Left ventricle myocardium inferior (tissue), 1 donor: ENCODE measurements at regions not wholly inside any gene's neighbourhood (a gene's known extent, or its start where the extent isn't known, plus 50 kb on each side); places are given as distances from the start of the nearest gene placed in this dataset.

ENCODE experiments used
- DNase-seq: peaks from one replicate; pipeline ENCODE4 v3.0.0-alpha.2; 2020
- H3K27ac ChIP-seq: fragments of 200-600 bp; replicated peaks from 2 replicates; pipeline ENCODE4 v1.8.0; 2021
- H3K27me3 ChIP-seq: fragments of 200-600 bp; 2 replicates; pipeline ENCODE4 v1.8.0; 2021; ENCODE audit warnings: low read depth
- H3K36me3 ChIP-seq: fragments of 200-600 bp; 2 replicates; pipeline ENCODE4 v1.8.0; 2021
- H3K4me1 ChIP-seq: fragments of 200-600 bp; 2 replicates; pipeline ENCODE4 v1.8.0; 2021
- H3K4me3 ChIP-seq: fragments of 200-600 bp; 2 replicates; pipeline ENCODE4 v1.8.0; 2021; ENCODE audit warnings: mild to moderate bottlenecking, moderate library complexity
- H3K9me3 ChIP-seq: fragments of 200-600 bp; replicated peaks from 2 replicates; pipeline ENCODE4 v1.8.0; 2021
- CTCF ChIP-seq: fragments of 200-600 bp; IDR thresholded peaks from 2 replicates; pipeline ENCODE4 v1.8.0; 2021; ENCODE audit warnings: antibody characterized with exemption, mild to moderate bottlenecking, borderline replicate concordance
- intact Hi-C: fragments of 100-400 bp; cut with micrococcal nuclease; formaldehyde crosslinking; loops from one replicate; pipeline ENCODE4 v1.11.0; 2022
- donor health status: DM: no; HTN: yes; CAD: no; lungs with severe emphysema.

- Histone ChIP-seq H3K4me3 (no peak overlapping the region), H3K27me3 (no peaks in the 10 kb centered on the region), H3K36me3 (no peaks in the 10 kb centered on the region), H3K4me1 (no peaks in the 10 kb centered on the region), H3K9me3 (no peaks in the 10 kb centered on the region), H3K27ac (no peak overlapping the region)
- DNase-seq: no peak
- TF ChIP-seq CTCF: no peak
- intact Hi-C loops: no loop called here
Measured at GRCh38 chr2:153138651-153139375, 339.7 kb downstream of the RPRM start.

- no peak for DNase-seq
Measured at GRCh38 chr2:153136216-153136615, 342.3 kb downstream of the RPRM start.

GRCh38 chr2:153134725-153135124 lies 343.8 kb downstream of the RPRM start:
- intact Hi-C loops: no loop called here
- Histone ChIP-seq H3K27ac (no peak overlapping the region), H3K9me3 (no peaks in the 10 kb centered on the region), H3K4me1 (no peaks in the 10 kb centered on the region), H3K4me3 (no peak overlapping the region), H3K36me3 (no peaks in the 10 kb centered on the region), H3K27me3 (no peaks in the 10 kb centered on the region)
- no peak for DNase-seq
- no peak for TF ChIP-seq CTCF

More at GRCh38 chr2:153136216-153136615, 342.3 kb downstream of the RPRM start:
- Histone ChIP-seq H3K27me3 (no peaks in the 10 kb centered on the region), H3K36me3 (no peaks in the 10 kb centered on the region), H3K4me1 (no peaks in the 10 kb centered on the region), H3K9me3 (no peaks in the 10 kb centered on the region), H3K4me3 (no peak overlapping the region), H3K27ac (no peak overlapping the region)
- no peak for TF ChIP-seq CTCF
- intact Hi-C loops: no loop called here

- Histone ChIP-seq H3K27ac (no peak overlapping the region), H3K4me1 (no peaks in the 10 kb centered on the region), H3K4me3 (no peak overlapping the region), H3K36me3 (no peaks in the 10 kb centered on the region), H3K27me3 (no peaks in the 10 kb centered on the region), H3K9me3 (no peaks in the 10 kb centered on the region)
- no peak for TF ChIP-seq CTCF
- DNase-seq: no peak
- intact Hi-C loops: no loop called here
Measured at GRCh38 chr2:153133716-153134115, 344.8 kb downstream of the RPRM start.

GRCh38 chr2:153132418-153132817 lies 346.1 kb downstream of the RPRM start:
- no peaks in the 10 kb centered on the region for H3K36me3 ChIP-seq
- H3K9me3 ChIP-seq: no peaks in the 10 kb centered on the region
- no peaks in the 10 kb centered on the region for H3K4me1 ChIP-seq
- H3K4me3 ChIP-seq: no peak overlapping the region
- no peak for TF ChIP-seq CTCF
- no peak overlapping the region for H3K27ac ChIP-seq
- intact Hi-C loops: no loop called here
- DNase-seq: no peak
- no peaks in the 10 kb centered on the region for H3K27me3 ChIP-seq
